GM10248 (cell line): ENCODE measurements at regions not wholly inside any gene's neighbourhood (a gene's known extent, or its start where the extent isn't known, plus 50 kb on each side); places are given as distances from the start of the nearest gene placed in this dataset.
"Not testable (repeated sequence)": the region's sequence is repeated elsewhere in the genome, so short reads cannot be mapped to it uniquely, and the experiment has no call there.

Experiments
- CTCF ChIA-PET: fragments of 300-600 bp; sonication (Branson Sonifier 250); formaldehyde crosslinking; extraction: SDS; loops from one replicate; lab custom pipeline; 2021; ENCODE audit warnings: antibody characterized with exemption; lab: Yijun Ruan, JAX
- POLR2A ChIA-PET: fragments of 350-650 bp; sonication (Branson Sonifier 250); formaldehyde crosslinking; extraction: SDS; loops from one replicate; lab custom pipeline; 2020; ENCODE audit warnings: antibody characterized with exemption; lab: Yijun Ruan, JAX
- DNase-seq: peaks from one replicate; pipeline ENCODE4 v3.0.0; 2012; ENCODE audit errors: extremely low spot score
- CTCF ChIP-seq: IDR thresholded peaks from 2 replicates; pipeline ENCODE4 v1.5.1; 2012; ENCODE audit warnings: mild to moderate bottlenecking, low read depth; ENCODE audit errors: extremely low read depth, missing control alignments, control extremely low read depth

DNA sequence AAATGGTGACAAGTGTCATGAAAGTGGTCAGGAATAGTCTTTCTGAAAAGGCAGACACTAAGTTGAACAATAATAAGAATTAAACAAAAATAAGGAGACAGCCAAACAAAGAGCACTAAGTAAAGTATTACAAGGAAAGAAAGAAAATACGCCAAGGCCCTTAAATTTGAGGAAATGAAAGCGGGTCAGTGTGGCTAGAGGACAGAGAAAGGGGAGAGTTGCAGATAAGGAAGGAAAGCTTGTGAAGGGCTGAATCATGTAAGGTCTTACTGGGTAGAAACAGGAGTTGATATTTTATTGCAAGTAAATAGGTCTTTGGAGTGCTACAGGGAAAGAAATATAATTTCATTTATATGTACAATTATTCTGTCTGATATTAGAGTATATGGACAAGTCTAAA is 732.1 kb downstream of the EPHA7 start:
- no peak for TF ChIP-seq CTCF
- DNase-seq: no peak
- POLR2A ChIA-PET: no interaction called here
- CTCF ChIA-PET: no interaction called here

GRCh38 chr6:92684386-92684785 is 735.0 kb downstream of the EPHA7 start:
- DNase-seq: no peak
- CTCF ChIA-PET: no interaction called here

GRCh38 chr6:92683748-92684147 is 735.6 kb downstream of the EPHA7 start:
- no peak for DNase-seq
- TF ChIP-seq CTCF: no peak
- CTCF ChIA-PET: no interaction called here
- POLR2A ChIA-PET: no interaction called here

More at GRCh38 chr6:92684386-92684785, 735.0 kb downstream of the EPHA7 start:
- no peak for TF ChIP-seq CTCF
- POLR2A ChIA-PET: no interaction called here

DNA sequence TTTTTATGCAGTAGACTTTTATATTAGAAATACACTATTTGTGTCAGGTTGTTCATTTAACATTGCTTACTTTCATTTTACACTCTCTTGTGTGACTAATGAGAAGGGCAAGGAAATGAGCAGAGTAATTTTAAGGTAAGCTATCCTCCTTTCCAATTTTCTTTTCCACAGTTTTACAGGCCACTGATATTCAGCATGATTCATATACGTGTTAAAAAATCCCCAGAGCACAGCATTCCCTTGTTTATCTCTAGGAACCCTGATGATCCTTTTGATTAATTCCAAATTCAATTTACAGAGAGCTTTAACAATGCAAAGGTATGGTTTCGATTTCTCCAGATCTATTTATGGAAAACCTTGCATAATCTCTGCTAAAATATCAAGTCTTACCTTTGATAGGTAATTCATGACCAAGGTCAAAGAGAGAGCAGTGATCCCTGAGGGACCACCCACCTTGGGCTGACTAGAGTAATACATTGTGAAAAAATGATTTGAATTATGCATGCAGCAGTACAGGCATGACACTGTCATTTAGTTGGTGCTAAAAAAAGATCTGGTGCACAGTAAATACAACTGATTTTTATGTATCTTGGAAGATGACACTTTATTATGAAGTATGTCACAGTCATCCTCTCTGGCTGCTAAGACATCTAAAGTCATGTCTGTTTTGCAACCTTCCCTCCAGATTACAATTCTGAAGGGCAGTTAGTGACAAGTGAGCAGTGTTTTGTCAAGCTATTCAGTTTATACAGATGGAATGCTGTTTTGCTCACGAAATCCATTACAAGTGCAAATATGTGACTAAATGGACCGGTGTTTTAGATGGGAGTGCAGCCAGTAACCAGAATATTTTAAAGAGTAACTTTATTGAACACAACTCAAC is 736.6 kb downstream of the EPHA7 start:
- DNase-seq: no peak
- CTCF ChIA-PET: interaction anchor here (2.0 kb wide), 1 partner anchor 9 kb away, joined by 5 read pairs; no protein-coding TSS in a partner anchor
- POLR2A ChIA-PET: no interaction called here
- TF ChIP-seq CTCF: no peak

DNA sequence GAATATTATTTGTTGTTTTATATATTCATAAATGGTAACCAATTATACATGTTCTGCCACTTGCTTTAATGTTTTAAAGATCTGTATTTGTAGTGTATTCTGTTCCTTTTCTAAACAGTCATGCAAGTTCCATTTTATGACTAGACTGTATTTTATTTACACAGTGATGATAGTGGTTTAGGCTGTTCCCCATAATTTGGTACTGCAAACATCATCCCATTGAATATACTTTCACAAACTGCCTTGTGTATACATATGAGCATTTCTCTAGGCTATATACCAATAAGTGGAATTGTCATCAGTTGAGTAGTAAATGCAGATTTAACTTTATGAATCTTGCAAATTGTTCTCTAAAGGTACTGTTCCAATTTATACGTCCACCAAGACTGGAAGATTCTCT is 738.0 kb downstream of the EPHA7 start:
- ChIA-PET CTCF (interaction anchor here (2.0 kb wide), 1 partner anchor 8 kb away, joined by 5 read pairs; no protein-coding TSS in a partner anchor), POLR2A (no interaction called here)
- DNase-seq: no peak
- no peak for TF ChIP-seq CTCF

GRCh38 chr6:92671462-92671861 is 747.9 kb downstream of the EPHA7 start:
- POLR2A ChIA-PET, CTCF ChIA-PET, DNase-seq: not testable (repeated sequence)

DNA sequence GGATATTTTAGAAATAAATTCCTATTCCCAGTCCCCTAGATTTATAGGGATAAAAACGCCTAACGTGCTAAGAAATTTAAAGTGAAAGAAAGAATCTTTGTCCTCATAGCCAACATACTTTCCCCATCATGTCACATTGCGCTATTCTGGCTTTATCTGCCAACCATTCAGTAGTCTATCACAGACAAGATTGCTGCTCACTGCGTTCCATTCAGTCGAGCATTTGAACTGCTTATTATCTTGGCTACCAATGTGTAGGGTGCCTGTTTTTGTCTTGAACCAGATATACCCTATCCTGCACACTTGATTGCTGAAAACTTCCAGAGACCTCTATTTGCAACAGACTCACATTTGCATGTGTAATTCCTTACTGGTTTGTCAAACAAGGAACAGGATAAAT is 751.5 kb downstream of the EPHA7 start:
- no peak for DNase-seq
- CTCF ChIA-PET: no interaction called here
- POLR2A ChIA-PET: no interaction called here
- TF ChIP-seq CTCF: no peak
